ENCODE measurements at regions not wholly inside any gene's neighbourhood (a gene's known extent, or its start where the extent isn't known, plus 50 kb on each side); places are given as distances from the start of the nearest gene placed in this dataset.

DNA sequence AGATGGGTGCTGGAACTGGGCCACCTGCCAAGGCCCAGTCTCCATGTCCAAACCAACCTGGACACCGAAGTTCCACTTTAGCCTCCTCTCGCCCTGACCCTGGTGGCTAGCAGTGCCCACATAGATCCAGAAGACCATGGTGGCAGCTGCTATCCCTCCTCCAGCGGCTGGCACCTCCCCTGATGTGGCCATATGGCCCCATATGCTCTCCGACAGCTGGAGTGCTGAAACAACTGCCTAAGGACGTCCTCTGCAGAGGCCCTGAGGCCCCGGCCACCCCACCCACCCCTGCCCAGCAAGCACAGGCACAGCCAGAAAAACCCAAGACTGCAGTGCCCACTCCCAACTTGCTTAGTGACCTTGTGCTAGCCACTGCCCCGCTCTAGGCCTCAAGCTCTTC is 182.3 kb upstream of the LINGO1 start:
- no peaks in the 10 kb centered on the region for H3K36me3 ChIP-seq

DNA sequence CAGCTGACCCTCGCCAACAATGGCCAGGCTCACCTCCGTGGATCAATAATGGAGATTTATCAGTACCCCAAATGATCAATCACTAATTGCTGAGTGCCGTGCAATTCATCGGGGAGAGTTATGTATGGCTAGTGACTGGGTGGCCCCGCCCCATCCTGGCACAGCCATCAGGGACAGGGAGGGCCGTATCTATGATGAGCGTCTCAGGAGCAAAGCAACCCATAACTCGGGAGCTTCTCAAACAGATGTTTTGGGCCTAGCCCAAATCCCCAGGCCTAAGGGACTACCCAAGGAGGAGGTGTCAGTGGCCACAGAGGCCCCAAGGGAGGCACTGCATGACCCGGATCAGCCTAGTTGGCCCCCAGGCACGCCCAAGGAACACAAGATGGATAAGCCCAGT is 180.0 kb upstream of the LINGO1 start:
- H3K27me3 ChIP-seq = peaks cover 7% of the 10 kb centered on the region
- no peak for DNase-seq
- 81 to 90% methylated on average over 10 of the region's 10 CpGs for whole genome bisulfite sequencing, 2 donors
- H3K4me3 ChIP-seq (replicated peaks in 1 of 3) = no peak overlapping the region
- no peaks in the 10 kb centered on the region for H3K4me1 ChIP-seq
- TF ChIP-seq, protein P1, sequence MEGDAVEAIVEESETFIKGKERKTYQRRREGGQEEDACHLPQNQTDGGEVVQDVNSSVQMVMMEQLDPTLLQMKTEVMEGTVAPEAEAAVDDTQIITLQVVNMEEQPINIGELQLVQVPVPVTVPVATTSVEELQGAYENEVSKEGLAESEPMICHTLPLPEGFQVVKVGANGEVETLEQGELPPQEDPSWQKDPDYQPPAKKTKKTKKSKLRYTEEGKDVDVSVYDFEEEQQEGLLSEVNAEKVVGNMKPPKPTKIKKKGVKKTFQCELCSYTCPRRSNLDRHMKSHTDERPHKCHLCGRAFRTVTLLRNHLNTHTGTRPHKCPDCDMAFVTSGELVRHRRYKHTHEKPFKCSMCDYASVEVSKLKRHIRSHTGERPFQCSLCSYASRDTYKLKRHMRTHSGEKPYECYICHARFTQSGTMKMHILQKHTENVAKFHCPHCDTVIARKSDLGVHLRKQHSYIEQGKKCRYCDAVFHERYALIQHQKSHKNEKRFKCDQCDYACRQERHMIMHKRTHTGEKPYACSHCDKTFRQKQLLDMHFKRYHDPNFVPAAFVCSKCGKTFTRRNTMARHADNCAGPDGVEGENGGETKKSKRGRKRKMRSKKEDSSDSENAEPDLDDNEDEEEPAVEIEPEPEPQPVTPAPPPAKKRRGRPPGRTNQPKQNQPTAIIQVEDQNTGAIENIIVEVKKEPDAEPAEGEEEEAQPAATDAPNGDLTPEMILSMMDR (IDR thresholded peaks at IDR 0.05) = no peak
- H3K9me3 ChIP-seq = no peaks in the 10 kb centered on the region
- no peaks in the 10 kb centered on the region for H3K36me3 ChIP-seq
- intact Hi-C loops (cut with DNase I) = no loop called here
- no peak overlapping the region for H3K27ac ChIP-seq

More for the DNA sequence above, 182.3 kb upstream of the LINGO1 start:
- H3K27ac ChIP-seq = no peak overlapping the region
- no peak for DNase-seq
- peaks cover 0 to 16% of the 10 kb centered on the region in 2 donors for H3K4me1 ChIP-seq
- H3K4me3 ChIP-seq (replicated peaks in 1 of 3) = no peak overlapping the region
- TF ChIP-seq, protein P1 (IDR thresholded peaks at IDR 0.05) = no peak
- TF ChIP-seq POLR2A (IDR thresholded peaks at IDR 0.05) = no peak
- H3K9me3 ChIP-seq = no peaks in the 10 kb centered on the region
- intact Hi-C loops (cut with DNase I) = no loop called here
- H3K27me3 ChIP-seq = peaks cover 16% of the 10 kb centered on the region
- WGBS, 2 donors = 86 to 91% methylated on average over 5 to 7 of the region's 7 CpGs

DNA sequence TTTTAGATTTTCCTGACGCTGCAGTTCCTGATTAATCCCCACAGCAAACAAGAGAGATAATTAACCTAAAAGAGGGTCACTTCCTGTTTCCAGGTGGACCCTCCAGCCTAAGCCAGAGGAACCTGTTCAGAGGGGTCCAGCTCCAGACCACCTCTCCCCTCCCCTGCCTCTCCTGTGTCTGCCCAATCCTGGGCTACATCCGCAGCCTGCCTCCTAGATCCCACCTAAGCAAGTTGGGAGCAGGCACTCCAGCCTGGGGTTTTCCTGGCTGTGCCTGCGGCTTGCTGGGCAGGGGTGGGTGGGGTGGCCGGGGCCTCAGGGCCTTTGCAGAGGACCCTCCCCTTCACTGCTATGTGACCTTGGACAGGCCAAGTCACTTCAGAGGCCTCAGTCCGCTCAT is 178.6 kb upstream of the LINGO1 start:
- H3K36me3 ChIP-seq = no peaks in the 10 kb centered on the region
- H3K4me1 ChIP-seq = no peaks in the 10 kb centered on the region
- 68 to 71% methylated on average over 5 of the region's 5 CpGs for WGBS, 2 donors
- H3K9me3 ChIP-seq = no peaks in the 10 kb centered on the region
- H3K27ac ChIP-seq = no peak overlapping the region
- no peak overlapping the region for H3K4me3 ChIP-seq (replicated peaks in 1 of 3)
- DNase-seq = no peak
- intact Hi-C loops (cut with DNase I) = no loop called here
- H3K27me3 ChIP-seq = no peaks in the 10 kb centered on the region
- TF ChIP-seq POLR2A (IDR thresholded peaks at IDR 0.05) = no peak
- TF ChIP-seq, protein P1 (IDR thresholded peaks at IDR 0.05) = no peak

DNA sequence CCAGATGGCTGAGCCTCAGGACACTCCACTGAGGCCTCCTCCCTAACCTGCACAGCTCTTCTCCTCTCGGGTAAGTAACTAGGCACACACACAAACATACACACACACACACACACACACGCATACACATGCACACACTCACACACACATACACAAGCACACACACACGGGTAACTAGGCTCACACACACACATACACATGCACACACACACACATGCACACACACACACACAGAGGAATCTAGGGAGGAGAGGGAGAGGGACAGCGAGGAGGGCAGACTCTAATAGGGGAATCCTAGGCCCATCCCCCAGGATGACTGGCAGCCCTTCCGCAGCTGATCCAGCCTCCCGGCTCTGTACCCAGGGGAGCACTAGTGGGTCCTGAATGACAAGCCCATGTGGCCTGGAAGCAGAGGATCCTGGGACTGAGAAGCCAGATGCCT is 177.4 kb upstream of the LINGO1 start:
- Histone ChIP-seq H3K27ac (no peak overlapping the region), H3K4me1 (no peaks in the 10 kb centered on the region), H3K27me3 (no peaks in the 10 kb centered on the region), H3K9me3 (no peaks in the 10 kb centered on the region), H3K4me3 (replicated peaks in 1 of 3) (no peak overlapping the region), H3K36me3 (no peaks in the 10 kb centered on the region)
- intact Hi-C loops (cut with DNase I) = no loop called here
- DNase-seq = no peak
- WGBS, 2 donors = 63 to 76% methylated on average over 3 to 6 of the region's 6 CpGs
- no peak for TF ChIP-seq POLR2A (IDR thresholded peaks at IDR 0.05)
- TF ChIP-seq, protein P1 (IDR thresholded peaks at IDR 0.05) = no peak

DNA sequence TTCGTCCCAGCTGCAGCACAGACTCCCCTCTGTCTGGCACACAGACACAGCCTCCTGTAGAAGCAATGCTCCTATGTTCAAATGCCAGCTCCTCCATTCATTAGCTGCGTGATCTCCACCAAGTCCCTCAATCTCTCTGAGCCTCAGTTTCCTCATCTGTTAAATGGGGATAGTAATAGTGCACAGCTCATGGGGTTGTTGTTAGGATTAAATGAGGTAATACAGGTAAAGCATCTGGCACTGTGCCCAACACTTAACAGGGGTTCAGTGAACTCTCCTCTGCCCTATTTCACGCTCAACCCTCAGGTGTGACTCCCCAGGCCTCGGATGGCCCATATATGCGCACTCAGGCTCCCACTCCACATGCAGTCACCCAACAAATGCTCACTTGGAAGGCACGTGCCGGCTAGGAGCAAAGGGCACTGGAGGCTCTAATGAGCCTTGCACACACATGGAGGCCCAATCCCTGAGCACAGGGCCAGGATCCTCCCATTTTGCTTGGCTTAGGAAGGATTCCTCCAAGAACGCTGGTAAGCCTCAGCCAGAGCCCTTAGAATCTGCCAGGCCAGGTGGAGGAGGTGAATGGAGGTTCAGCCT is 176.0 kb upstream of the LINGO1 start:
- WGBS, 2 donors = 92 to 98% methylated on average over 8 of the region's 8 CpGs
- H3K36me3 ChIP-seq = no peaks in the 10 kb centered on the region

More for the DNA sequence above, 176.0 kb upstream of the LINGO1 start:
- no peaks in the 10 kb centered on the region for H3K27me3 ChIP-seq
- intact Hi-C loops (cut with DNase I) = no loop called here
- TF ChIP-seq POLR2A (IDR thresholded peaks at IDR 0.05) = no peak
- TF ChIP-seq, protein P1 (IDR thresholded peaks at IDR 0.05) = no peak
- H3K4me1 ChIP-seq = no peaks in the 10 kb centered on the region
- DNase-seq = no peak
- H3K4me3 ChIP-seq (replicated peaks in 1 of 3) = no peak overlapping the region
- H3K9me3 ChIP-seq = no peaks in the 10 kb centered on the region
- no peak overlapping the region for H3K27ac ChIP-seq

Data from thyroid gland (tissue), 4 donors.